ENCODE measurements at regions not wholly inside any gene's neighbourhood (a gene's known extent, or its start where the extent isn't known, plus 50 kb on each side); places are given as distances from the start of the nearest gene placed in this dataset.

DNA sequence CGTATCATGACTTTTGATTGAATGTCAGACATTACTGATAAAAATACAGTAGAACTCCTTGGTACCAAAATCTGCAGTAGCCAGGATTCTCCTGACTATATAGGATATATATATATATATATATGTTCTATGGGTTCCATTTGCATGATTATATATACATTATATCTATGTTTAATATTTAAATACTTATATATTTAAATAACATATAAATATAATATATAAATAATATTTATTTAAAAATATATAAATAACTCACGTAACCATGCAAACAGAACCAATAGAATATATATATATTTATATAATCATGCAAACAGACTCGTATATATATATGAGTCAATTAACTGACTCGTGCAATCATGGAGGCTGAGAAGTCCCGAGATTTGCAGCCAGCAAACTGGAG is 278.8 kb upstream of the PLXNA2 start:
- DNase-seq, result no peak

DNA sequence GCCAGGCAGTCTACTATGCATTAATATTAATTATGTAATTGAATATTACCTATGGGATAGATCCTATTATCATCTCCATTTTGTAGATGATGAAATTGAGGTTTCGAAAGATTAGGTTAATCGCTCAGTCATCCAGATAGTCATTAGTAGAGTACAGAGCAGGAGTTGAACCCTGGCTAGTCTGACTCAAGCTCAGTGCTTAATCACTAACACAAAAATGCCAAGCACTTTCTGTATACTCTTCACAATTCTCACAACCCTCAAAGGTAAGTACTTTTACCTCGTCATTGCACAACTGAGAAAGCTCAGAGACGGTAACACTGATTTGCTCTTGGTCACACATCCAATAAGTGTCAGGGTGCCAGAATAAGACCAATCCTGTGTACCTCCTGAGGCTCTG is 280.2 kb upstream of the PLXNA2 start:
- no peak for DNase-seq

DNA sequence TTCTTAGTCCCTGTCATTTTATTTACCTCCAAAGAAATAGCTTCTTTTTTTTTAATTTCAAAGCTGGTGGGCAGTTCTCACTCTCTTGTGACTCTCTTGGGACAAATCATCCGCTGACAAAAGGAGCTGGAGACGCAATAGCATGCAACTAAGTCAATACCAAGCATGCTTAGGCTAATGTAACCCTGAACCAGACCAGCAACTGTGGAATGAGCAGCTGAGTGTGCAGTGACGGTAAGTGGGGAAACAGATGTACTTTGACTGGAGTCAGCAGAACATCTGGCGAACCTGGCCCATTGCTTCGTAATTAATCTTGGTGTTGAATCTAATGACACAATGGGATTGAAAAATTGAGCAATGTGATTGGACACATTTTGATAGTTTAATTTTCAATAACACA is 280.7 kb upstream of the PLXNA2 start:
- no peak for DNase-seq

DNA sequence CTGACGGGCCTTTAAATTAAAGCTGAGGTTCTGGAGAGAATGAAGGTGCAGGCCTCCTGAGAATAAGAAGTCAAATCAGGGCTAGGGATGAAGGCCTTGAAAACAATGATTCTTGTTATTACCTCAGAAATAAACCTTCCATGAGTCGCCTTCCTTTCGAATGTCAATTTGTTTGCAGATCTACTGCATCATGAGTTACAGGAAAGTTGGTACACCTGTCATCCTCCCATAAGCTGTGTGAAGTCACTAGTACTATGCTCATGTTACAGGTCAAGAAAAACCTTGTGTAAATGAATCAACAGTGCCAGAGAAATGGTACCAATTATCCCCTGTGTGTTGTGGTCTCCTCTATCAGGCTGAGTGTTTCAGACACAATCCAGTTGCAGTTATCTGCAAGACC is 281.2 kb upstream of the PLXNA2 start:
- no peak for DNase-seq

DNA sequence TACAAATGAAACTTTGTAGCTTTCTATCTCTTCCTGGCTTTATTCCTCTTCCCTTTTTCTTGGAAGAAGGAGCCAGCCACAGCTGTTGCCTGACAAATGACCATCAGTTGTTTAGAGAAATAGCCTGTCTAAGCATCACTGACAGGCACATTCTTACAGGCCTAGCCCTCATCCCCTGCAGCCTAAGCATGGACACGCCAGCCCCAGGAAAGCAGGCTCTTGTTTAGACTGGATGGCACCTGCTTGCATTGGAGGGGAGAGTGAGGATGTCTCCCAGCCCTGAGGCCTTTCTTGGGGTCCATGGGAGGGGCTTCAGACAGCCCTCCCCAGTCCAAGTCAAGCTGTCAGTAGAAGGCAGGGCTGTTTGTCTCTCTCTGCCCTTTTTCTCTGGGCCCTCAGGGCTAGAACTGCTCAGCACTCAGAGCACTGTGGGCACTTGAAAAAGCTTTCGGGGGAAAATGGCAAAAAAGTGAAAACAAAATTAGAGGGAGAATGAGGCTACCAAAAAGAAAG is 282.5 kb upstream of the PLXNA2 start:
- no peak for DNase-seq

DNA sequence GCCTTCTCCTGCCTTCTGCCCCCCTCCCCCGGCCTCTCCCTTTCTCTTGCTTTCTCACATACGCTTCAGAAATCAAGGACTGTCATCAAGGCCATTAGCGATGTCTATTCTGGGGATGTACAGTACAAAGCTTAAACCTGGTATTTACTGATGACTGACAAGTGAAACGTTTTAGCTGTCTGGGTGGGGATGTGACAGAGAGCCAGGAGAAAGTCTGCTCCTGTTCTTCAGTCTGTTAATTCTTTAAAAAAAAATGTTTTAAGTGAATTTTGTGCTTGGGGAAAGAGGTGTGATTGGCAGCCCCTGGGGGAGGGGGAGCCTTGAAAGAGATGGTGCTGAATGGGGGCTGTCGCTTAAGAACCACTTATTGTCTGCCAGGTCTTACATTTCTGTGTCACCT is 283.0 kb upstream of the PLXNA2 start:
- DNase-seq, result no peak

DNA sequence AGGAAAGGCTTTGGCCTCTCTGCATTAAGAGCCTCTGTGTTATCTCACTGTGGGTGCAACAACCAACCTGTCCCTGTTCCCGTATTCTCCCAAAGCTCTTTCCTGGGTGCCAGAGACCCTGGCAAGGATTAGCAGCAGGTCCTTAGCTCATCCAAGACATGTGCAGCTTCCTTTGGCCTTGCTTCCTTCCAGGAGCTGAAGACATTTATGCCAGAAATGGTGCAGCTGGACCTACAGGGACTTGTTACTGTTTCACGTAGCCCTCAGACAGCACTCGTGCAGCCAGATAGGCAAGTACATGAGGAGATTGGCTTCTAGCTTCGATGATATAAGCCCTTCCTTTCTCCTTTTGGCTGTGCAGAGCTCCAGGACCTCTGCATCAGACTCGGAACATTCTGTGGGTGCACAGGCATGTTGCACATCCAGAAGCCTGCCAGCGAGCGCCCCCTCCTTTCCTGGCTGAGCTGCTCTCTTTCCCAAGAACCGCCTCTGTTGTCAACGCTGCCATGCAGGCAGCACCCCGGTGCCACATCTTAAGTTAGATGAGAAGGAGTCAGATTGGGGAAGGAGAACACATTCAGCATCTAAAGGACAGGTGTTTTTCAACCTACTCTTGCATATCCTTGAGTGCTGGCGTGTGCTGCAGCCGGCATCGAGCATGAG is 284.5 kb upstream of the PLXNA2 start:
- DNase-seq, result no peak

DNA sequence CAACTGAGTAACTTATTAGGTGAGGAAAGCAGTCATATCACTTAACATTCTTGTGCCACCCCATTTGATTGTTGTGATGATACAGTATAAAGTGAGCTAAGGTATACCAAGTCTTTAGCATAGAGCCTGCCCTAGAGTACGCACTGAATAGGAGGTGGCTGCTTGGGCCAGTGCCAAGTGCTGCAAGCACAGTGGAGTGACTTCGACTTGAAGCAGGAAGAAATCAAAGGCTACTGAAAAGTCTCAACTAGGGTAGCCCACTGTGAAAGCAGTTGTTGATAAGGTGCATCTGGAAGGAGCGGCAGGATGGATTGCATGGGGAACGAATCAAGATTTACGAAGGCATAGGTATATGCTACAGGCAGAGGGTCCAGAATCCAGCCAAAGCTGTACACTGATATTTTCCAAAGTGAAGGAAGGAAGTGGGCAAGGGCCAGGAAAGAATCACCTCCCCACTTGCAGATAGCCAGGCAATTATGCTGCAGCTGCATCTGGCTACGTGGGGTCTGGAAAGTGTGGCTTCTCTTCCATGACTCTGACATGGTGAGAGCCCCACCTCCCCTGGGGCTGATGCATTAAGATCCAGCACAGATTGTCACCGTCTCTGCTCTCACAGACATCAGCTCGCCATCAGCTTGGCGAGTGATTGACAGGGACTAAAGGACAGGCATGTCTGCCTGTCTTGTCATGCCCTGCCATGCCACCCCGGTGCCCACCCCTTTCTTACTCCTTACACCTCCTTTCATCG is 287.0 kb upstream of the PLXNA2 start:
- DNase-seq, result no peak

DNA sequence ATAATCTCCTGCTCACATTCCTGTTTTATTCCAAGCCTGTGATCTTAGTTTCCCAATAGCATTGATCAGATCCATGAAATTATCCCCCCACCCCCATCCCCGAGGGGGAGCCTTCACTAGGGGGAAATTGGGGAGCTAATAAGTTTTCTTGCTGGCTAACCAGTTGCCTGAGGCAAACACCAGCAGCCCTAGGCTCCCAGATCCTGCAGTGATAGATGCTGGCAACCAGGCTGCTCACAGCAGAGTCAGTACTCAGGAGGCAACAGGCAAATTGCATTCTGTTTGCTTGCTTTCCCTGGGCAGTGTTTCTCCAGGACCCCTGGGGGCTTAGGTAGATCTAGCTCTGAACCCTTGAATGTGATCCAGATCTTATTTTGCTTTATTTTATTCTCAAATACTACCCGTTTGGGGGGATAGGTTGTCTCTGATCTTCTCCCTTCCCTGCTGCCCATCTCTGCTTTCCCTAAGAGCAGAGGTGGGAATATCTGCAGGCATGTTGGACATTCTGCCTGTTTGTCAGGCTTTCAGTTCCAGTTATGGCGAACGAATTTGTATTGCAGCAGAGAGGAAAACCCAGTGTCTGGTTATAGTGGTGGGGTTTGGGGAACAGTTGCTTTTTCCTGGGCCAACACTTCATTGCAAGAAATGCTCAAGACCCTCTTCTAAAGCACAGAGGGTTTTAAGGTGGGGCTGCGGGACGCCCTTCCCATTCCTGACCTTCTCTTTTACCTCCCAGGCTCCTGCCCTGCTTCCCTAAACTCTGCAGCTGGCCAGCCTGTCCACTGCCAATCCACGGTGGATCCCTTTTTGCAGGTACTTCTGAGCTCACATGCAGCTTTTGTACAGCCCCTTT is 289.8 kb upstream of the PLXNA2 start:
- DNase-seq, result no peak

DNA sequence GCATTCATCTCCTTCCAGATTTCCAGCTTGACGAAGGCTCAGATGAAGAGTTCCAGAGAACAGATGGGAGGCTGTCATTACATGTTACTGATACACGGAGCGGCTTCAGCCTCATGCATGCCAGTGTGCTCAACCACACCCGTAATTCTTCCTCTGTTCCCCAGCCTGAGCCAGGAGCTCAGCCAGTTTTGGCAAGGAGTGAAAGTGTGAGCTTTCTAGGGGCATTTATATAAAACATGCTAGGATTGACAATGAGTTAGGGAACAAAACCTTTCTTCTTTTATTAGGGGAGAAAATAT is 290.4 kb upstream of the PLXNA2 start:
- no peak for DNase-seq

DNA sequence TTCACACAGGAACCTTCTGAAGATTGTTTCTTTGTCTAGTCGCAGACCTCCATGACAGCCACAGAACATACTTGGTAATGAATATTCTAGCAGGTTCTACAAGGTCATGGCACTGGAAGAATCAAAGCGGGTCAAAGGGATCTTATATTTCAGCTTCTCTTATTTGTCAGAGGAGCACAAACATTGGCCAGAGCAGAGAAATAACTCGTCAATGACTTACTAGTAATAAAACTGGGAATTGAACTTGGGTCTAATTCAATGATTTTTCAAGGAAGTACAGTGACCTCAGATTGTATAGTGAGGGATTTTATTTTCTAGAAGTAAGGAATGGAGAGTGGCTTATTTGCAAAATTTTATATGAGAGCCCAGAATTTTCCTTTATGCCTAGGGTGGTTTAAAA is 290.8 kb upstream of the PLXNA2 start:
- no peak for DNase-seq

DNA sequence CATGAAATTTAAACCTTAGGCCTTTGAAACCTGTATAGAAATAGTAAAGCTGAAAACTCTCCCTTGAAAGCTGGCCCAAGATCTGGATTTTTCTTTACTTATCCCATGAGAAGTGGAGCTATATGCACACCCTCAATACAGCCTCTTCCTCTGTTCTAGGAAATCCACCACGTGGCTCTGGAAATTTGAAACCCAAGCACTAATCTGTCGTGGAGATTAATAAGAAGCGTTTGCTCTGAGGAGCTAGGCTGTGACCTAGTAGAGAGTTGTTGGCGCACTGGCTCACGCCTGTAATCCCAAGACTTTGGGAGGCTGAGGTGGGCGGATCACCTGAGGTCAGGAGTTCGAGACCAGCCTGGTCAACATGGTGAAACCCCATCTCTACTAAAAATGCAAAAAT is 291.3 kb upstream of the PLXNA2 start:
- no peak for DNase-seq

DNA sequence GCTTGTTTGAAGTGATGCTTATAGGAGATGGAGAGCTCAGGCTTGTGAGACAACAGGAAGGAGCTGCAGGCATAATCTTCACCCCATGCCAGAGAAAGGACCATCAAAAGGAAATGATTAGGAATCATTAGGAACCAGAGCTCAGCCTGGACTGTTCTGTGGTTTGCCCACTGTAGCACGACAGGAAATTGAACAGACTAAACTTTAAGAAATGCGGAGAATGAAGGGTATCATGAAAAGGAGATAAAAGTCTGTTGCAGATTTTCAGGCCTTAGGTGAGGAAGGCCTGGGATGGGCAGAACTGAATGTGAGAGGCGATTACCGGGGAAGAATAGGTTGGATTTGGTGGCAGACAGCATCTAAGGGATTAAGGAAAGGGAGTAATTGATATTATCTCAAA is 292.0 kb upstream of the PLXNA2 start:
- DNase-seq, result no peak

DNA sequence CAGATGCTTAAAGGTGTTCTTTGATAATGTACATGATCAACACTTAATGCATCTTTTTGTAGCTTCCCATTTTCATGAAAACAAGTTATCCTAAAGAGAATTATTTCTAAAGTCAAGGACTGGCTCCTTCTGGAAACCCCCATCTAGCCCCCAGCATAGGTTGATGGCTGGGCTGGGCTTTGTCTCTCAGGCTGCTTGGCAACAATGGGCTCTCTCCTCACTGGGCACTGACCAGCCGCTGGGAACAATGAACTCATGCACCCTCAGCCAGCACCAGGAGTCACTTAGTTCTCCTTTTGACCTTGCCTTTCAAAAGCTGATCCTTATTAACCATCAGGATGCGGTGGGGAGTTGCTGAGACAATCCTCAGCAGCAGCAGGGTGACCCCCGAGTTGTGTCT is 293.0 kb upstream of the PLXNA2 start:
- no peak for DNase-seq

DNA sequence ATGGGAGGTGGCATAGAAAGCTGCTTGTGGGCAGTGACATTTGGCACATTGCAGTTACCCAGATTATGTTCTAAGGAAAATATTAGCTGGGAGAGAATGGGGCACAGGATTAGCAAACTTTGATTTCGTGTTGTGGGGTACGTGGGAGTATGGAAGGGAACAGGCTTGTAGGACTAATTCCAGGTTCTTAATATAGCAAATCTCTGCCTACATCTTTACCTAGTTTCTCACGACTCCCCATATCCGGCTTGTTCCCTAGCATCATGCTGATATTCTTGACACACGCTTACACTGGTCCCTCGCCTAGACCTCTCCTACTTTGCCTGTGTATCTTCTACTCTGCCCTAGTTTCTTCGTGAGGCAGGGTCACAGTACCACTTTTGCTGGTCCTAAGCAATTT is 293.9 kb upstream of the PLXNA2 start:
- no peak for DNase-seq

DNA sequence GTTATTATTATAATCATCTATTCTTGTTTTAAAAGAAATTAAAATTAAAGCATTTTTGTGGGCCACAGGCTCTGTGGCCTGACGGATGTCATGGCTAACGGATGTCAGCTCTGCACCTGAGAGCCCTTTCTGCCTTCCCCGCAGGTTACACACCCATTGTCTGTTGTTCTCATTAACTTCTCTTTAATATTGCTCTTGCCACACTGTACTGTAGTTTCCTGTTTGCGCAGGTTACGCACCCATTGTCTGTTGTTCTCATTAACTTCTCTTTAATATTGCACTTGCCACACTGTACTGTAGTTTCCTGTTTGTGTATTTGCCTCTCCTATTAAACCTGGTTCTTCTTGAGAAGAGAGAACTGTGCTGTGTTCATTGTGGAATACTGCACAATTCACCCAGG is 294.4 kb upstream of the PLXNA2 start:
- DNase-seq, result peak in 1 of 3 donors; percentile 5

DNA sequence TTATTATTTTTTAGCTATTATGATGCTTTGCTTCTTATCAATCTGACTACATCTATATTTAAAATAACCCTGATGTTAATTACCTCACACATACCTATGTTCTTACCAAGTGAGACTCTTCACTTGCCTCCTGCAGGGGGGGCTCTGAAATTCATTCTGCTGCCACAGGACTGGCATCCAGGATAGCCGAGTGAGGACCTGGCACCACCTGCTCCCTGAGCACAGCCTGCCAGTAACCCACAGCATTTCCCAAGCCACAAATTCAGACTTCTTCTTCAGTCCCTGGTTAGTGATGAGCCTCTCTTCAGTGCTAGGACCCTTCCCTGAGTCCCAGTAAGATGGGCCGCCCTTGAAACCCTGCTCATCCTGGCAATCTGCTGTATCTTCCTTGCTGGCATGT is 296.5 kb upstream of the PLXNA2 start:
- DNase-seq, result no peak

DNA sequence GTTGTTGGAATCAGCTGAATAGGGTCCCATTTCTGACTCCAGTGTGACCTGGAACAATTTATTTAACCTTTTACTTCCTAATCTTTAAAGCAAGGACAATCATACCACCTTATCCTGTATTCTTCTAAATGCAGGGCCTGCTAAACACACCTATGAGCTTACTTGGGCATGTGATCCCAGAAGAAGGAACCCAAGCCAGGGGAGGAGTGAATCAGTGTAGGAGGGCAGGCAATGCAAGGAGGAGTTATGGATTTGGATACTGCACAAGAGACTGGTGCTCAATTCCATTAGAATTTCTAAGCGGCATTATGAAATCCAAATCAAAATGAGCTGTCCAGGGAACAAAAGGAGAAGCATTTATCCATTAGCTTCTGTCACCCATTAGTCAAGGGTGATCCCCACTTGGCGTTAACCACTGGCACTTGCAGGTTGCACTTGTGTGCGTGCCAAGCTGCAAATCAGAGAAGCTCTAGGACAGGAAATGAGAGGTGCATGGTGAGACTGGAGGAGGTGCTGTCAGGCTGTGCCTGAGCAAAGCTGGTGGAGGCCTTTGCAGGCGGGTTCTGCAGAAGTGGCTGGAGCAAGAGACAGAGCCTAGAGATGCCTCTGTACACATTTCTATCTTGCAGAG is 297.2 kb upstream of the PLXNA2 start:
- no peak for DNase-seq

DNA sequence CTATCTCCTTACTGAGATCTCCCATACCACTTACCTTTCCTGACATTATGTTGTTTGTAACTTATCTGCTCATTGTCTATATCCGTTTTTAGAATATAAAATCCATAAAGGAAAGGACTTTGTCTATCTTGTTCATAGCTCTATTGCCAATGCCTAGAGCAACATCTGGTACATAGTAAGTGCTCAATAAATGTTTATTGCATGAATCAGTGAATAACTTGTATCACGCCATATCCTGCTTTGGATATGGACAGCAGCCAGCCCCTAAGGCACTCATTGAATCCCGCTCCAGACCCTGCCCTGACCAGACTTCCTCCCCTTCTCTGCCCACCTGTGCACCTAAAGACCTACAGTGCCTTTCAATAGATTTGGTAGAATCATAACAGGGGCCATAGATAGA is 298.1 kb upstream of the PLXNA2 start:
- no peak for DNase-seq

DNA sequence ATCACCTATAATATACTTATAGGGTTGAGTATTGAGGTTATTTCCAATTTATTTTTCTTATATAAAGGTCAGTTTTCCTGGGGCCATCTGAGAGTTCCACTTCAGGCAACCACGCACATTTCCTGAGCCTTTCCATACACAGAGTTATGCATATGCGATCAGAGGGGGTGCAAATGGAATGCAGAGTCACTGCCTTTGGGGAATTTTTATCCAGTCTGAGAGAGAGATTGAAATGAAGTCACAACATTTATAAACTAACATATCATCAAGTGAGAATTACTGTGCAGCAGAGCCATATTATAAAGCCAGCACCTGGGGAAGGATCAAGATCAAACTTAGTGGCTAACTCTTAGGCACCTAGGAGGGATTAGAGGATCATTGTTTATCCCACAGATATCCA is 299.9 kb upstream of the PLXNA2 start:
- DNase-seq, result no peak

DNA sequence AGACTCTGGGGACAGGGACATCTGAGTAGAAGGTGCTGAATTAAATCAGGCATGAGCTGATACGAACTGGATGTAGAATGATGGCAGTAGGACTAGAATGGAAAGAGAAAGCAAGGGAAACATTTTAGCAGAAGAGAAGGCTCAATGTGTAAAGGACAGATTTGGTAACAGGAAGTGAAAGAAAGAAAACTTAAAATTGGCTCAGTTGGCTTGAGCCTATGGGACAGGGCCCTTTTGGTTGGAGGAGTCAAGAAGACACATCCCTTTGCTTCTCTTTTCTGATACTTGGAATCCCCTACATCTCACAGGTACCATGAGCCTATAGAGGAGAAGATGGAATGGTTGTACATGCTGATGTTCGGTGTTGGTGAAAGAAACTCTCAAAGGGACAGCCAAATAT is 300.6 kb upstream of the PLXNA2 start:
- DNase-seq, result no peak

DNA sequence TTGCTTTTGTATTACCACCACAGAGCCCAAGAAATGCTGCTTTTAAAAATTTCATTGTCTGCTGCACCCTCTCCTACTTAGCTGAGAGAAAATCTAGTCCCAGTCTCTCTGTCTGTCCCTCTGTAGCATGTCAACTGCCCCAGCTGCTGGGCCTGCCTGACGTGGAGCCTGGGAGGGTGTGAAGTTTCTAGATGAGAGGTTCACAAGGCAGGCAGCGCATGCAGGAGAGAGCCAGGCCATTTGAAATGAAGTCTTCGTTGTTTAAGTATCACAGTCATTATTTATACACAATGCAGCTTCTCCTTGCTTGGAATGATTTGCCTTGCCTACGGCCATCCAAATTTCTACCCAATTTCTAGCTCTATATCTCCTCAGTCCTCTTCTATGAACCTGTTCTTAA is 306.8 kb upstream of the PLXNA2 start:
- DNase-seq, result no peak

DNA sequence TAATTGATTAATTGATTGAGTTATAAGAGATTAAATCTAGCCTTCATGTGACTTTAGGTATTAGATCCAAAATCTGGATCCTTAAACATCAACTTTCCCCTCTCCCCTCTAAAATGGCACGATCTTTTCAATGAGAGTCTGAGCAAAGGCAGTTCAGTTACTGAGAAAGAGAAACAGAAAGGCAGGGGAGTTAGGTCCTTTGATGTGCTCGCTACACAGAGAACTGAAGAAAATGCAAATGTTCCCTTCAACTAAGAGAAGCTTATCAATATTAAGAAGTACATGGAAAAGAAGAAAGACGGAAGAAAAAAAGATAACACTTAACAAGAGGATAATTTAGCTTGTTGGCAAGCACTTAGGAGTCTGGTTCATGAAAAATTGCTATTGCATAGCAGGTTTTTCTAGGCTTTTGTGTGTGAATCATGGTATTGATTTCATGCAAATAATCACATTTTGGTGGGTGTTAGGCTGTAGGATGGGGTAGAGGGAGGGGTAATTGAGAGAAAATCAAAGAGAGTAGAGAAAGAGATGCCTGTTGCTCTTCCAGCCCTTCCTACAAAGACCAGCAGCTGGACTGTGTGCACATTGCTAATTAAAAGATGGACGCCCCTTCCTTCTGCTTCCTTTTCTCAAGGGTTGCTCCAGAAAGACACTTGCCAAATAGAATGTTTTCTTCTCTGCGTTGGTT is 307.6 kb upstream of the PLXNA2 start:
- DNase-seq, result no peak
